Sigmoid colon (tissue), 6 donors: ENCODE measurements at regions not wholly inside any gene's neighbourhood (a gene's known extent, or its start where the extent isn't known, plus 50 kb on each side); places are given as distances from the start of the nearest gene placed in this dataset.

ENCODE experiments used
- DNase-seq: peaks from one replicate; pipeline ENCODE4 v3.0.0-alpha.2; 2019
- H3K27ac ChIP-seq, 4 donors: fragments of 200-600 bp; sonication (generic); one replicate each; pipeline ENCODE4 v1.5.1; 2016 to 2019; ENCODE audit warnings: mild to moderate bottlenecking in 1 of 4
- H3K27me3 ChIP-seq, 3 donors: fragments of 200-600 bp; sonication (generic); one replicate each; pipeline ENCODE4 v1.5.1; 2019; ENCODE audit warnings: mild to moderate bottlenecking in 1 of 3
- H3K36me3 ChIP-seq, 4 donors: fragments of 200-600 bp; sonication (generic); one replicate each; pipeline ENCODE4 v1.5.1; 2016 to 2019
- H3K4me1 ChIP-seq, 4 donors: fragments of 200-600 bp; sonication (generic); one replicate each; pipeline ENCODE4 v1.5.1; 2017 to 2019
- H3K4me3 ChIP-seq, 4 donors: fragments of 200-600 bp; sonication (generic); one replicate each; pipeline ENCODE4 v1.5.1; 2017 to 2019; ENCODE audit warnings: mild to moderate bottlenecking in 2 of 4, moderate library complexity in 1 of 4
- H3K9me3 ChIP-seq, 4 donors: fragments of 200-600 bp in 3 of 4; sonication (generic) in 3 of 4; one replicate each; pipeline versions ENCODE4 v1.5.1 to v1.6.1; 2013 to 2019
- EP300 ChIP-seq, 4 donors: sonication (generic); formaldehyde crosslinking; IDR thresholded peaks; one replicate each; pipeline ENCODE4 v1.6.1; 2017; ENCODE audit warnings: antibody characterized with exemption in 4 of 4
- POLR2A ChIP-seq, 2 donors: fragments of 450-650 bp; IDR thresholded peaks; one replicate each; pipeline ENCODE4 v1.6.1; 2016; ENCODE audit warnings: antibody characterized with exemption in 2 of 2, mild to moderate bottlenecking in 2 of 2, moderate library complexity in 2 of 2
- POLR2AphosphoS5 ChIP-seq, 4 donors: sonication (generic); formaldehyde crosslinking; IDR thresholded peaks; one replicate each; pipeline ENCODE4 v1.6.1; 2017; ENCODE audit warnings: antibody characterized with exemption in 4 of 4
- WGBS, 2 donors: extraction: QIAGEN DNeasy Blood & Tissue Kit; methylation state at CpG; one replicate each; pipeline ENCODE4 v1.1.7; 2013; 5-methylcytosine and 5-hydroxymethylcytosine counted together
- intact Hi-C: fragments of 100-400 bp; cut with DNase I; formaldehyde crosslinking; loops from one replicate; pipeline ENCODE4 v1.15.1; 2023
- TF ChIP-seq, protein P1 (sequence below), 4 experiments: fragments of 450-650 bp in 3 of 4; fragments of 200-600 bp in 1 of 4; IDR thresholded peaks; one replicate each; pipeline ENCODE4 v1.5.1; 2016 to 2019; ENCODE audit warnings: antibody characterized with exemption in 4 of 4, mild to moderate bottlenecking in 3 of 4, moderate library complexity in 2 of 4
- donor health status: healthy with polysubstance abuse.
- donor health status: healthy.

DNA sequence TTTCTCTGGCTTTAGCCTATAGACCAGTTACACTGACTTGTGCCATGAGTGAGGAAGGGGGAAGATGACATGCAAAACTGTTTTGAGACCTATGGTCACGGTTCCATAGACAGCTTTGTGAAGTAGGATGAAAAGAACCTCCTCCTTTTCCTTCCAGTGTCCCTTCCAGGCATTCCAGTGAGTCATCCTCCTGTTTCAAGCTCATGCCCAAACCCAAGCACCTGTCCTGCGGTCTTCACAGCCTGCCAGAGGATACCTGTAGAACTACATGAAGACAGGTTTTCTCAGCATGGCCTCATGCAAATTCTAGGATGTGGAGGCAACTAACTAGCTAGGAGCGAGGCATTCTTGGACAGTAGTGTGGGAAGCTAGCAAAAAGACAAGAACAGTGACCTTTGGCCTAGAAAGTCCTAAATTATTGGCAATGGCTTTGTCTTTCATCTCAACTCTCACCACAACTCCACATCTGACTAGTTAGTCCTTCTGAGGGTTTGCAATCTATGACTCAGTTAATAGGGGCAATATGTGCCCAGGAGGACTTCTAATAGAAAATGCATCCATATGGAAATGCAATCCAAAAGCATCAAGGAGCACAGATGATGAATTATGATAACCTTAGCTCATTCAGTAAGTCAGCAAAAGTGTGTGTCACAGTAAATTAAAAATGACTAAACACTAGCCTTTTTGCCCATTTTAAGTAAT, 154.7 kb downstream of the RBM43 start:
- DNase-seq: no peak
- Histone ChIP-seq H3K27ac (no peak overlapping the region), H3K9me3 (peaks cover 0 to 3% (median 0%) of the 10 kb centered on the region in 4 donors), H3K4me3 (no peak overlapping the region), H3K27me3 (no peaks in the 10 kb centered on the region), H3K4me1 (no peaks in the 10 kb centered on the region), H3K36me3 (no peaks in the 10 kb centered on the region)
- intact Hi-C loops: no loop called here
- TF ChIP-seq EP300 (IDR thresholded peaks at IDR 0.05) (no peak), POLR2AphosphoS5 (IDR thresholded peaks at IDR 0.05) (no peak), POLR2A (IDR thresholded peaks at IDR 0.05) (no peak)
- TF ChIP-seq, protein P1, sequence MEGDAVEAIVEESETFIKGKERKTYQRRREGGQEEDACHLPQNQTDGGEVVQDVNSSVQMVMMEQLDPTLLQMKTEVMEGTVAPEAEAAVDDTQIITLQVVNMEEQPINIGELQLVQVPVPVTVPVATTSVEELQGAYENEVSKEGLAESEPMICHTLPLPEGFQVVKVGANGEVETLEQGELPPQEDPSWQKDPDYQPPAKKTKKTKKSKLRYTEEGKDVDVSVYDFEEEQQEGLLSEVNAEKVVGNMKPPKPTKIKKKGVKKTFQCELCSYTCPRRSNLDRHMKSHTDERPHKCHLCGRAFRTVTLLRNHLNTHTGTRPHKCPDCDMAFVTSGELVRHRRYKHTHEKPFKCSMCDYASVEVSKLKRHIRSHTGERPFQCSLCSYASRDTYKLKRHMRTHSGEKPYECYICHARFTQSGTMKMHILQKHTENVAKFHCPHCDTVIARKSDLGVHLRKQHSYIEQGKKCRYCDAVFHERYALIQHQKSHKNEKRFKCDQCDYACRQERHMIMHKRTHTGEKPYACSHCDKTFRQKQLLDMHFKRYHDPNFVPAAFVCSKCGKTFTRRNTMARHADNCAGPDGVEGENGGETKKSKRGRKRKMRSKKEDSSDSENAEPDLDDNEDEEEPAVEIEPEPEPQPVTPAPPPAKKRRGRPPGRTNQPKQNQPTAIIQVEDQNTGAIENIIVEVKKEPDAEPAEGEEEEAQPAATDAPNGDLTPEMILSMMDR (IDR thresholded peaks at IDR 0.05): no peak
- WGBS, 2 donors: 48 to 72% methylated on average over 3 of the region's 3 CpGs

DNA sequence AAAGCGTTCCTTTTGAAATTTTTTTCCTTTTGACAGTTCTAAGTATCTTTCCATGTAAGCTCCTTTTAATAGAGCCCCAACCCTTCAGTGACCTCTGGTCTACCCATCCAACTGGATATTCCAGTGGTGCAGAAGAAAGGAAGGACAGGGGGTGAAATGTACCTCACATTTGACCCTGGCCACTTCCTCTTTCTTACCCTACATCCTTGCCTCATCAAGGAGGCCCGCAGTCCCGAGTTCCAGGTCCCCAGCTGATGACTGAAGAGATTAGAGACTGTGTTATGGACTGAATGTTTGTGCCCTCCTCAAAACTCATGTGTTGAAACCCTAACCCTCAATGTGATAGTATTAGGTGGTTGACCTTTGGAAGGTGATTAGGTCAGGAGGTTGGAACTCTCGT, 158.1 kb downstream of the RBM43 start:
- TF ChIP-seq POLR2A (IDR thresholded peaks at IDR 0.05): no peak
- no peak for TF ChIP-seq POLR2AphosphoS5 (IDR thresholded peaks at IDR 0.05)
- TF ChIP-seq, protein P1 (IDR thresholded peaks at IDR 0.05): no peak
- TF ChIP-seq EP300 (IDR thresholded peaks at IDR 0.05): no peak
- H3K4me3 ChIP-seq: no peak overlapping the region
- no peaks in the 10 kb centered on the region for H3K36me3 ChIP-seq
- H3K27me3 ChIP-seq: no peaks in the 10 kb centered on the region
- H3K4me1 ChIP-seq: no peaks in the 10 kb centered on the region
- H3K9me3 ChIP-seq: peaks cover 0 to 3% (median 0%) of the 10 kb centered on the region in 4 donors
- no peak for DNase-seq
- intact Hi-C loops: no loop called here
- 77 to 78% methylated on average over 4 of the region's 4 CpGs for WGBS, 2 donors
- no peak overlapping the region for H3K27ac ChIP-seq

DNA sequence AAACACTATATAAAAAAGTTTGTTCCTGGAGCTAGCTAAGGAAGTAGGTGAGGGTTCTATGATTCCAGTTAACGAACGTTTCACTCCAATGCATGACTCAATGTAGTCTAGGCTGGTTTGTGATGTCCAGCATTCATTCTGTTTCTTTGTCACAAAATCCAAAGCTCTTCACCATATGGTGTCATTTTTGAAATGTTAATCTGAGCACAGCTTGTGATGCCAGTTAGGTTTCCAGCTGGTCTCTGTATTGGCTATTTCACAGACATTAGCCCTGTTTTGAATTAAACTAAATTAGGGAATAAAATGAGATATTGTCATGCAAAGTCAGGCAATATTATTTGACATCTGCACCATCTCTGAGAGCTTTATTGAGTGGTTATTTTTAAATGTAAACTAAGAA, 159.4 kb downstream of the RBM43 start:
- Histone ChIP-seq H3K27me3 (no peaks in the 10 kb centered on the region), H3K27ac (no peak overlapping the region), H3K4me1 (no peaks in the 10 kb centered on the region), H3K36me3 (no peaks in the 10 kb centered on the region), H3K9me3 (peaks cover 0 to 3% (median 0%) of the 10 kb centered on the region in 4 donors), H3K4me3 (no peak overlapping the region)
- WGBS, 2 donors: 67 to 69% methylated on average over 2 of the region's 2 CpGs
- no peak for DNase-seq
- intact Hi-C loops: no loop called here
- TF ChIP-seq, protein P1 (IDR thresholded peaks at IDR 0.05): no peak
- TF ChIP-seq POLR2AphosphoS5 (IDR thresholded peaks at IDR 0.05): no peak
- TF ChIP-seq EP300 (IDR thresholded peaks at IDR 0.05): no peak
- TF ChIP-seq POLR2A (IDR thresholded peaks at IDR 0.05): no peak

DNA sequence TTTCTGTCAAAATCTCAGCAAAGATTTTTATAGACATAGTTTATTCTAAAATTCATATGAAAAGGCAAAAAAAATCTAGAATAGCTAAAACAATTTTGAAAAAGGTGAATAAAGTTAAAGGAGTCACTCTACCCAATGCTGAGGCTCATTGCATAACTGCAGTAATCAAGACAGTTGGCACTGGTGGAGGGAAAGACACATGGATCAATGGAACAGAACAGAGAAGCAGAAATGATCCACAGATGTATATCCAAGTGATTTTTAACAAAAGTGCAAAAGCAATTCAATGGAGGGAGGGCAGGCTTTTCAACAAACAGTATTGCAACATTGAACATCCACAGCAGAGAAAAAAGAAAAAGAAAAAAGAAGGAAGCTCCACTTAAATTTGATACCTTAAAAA, 162.8 kb downstream of the RBM43 start:
- no peak for DNase-seq
- no peak for TF ChIP-seq EP300 (IDR thresholded peaks at IDR 0.05)
- no peak for TF ChIP-seq POLR2A (IDR thresholded peaks at IDR 0.05)
- TF ChIP-seq POLR2AphosphoS5 (IDR thresholded peaks at IDR 0.05): no peak
- TF ChIP-seq, protein P1 (IDR thresholded peaks at IDR 0.05): no peak

DNA sequence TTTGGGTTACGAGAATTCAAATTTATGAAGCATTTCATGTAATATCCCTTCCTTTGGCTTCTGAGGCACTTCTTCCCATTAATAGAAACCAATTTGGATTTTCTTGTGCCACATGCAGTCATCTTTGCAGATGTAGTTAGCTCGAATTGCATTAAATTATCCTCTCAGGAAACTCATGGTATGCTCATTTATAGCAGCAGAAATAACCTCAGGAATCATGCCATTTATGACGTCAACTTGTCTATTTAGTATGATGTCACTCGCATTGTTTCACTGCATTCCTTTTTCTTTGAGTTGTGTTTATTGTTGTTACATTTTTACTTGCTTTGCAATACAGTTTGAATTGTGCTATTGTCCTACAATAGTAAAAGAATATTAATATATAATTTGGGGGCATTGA, 163.8 kb downstream of the RBM43 start:
- H3K36me3 ChIP-seq: no peaks in the 10 kb centered on the region
- no peaks in the 10 kb centered on the region for H3K27me3 ChIP-seq
- 65 to 79% methylated on average over 4 of the region's 4 CpGs for WGBS, 2 donors
- H3K9me3 ChIP-seq: no peaks in the 10 kb centered on the region
- no peak overlapping the region for H3K27ac ChIP-seq
- H3K4me3 ChIP-seq: no peak overlapping the region
- DNase-seq: no peak
- intact Hi-C loops: no loop called here
- TF ChIP-seq, protein P1 (IDR thresholded peaks at IDR 0.05): no peak
- TF ChIP-seq POLR2AphosphoS5 (IDR thresholded peaks at IDR 0.05) (no peak), EP300 (IDR thresholded peaks at IDR 0.05) (no peak), POLR2A (IDR thresholded peaks at IDR 0.05) (no peak)
- no peaks in the 10 kb centered on the region for H3K4me1 ChIP-seq

More for the DNA sequence above, 162.8 kb downstream of the RBM43 start:
- Histone ChIP-seq H3K27ac (no peak overlapping the region), H3K4me1 (no peaks in the 10 kb centered on the region), H3K9me3 (peaks cover 0 to 1% (median 0%) of the 10 kb centered on the region in 4 donors), H3K36me3 (no peaks in the 10 kb centered on the region), H3K4me3 (no peak overlapping the region), H3K27me3 (no peaks in the 10 kb centered on the region)
- intact Hi-C loops: no loop called here
